Activated CD8-positive, alpha-beta memory T cell treated with anti-CD3 and anti-CD28 coated beads, Interleukin-2, amount 50 U/mL, for 4 hours (primary cell): ENCODE measurements at regions not wholly inside any gene's neighbourhood (a gene's known extent, or its start where the extent isn't known, plus 50 kb on each side); places are given as distances from the start of the nearest gene placed in this dataset.
"Not testable (repeated sequence)": the region's sequence is repeated elsewhere in the genome, so short reads cannot be mapped to it uniquely, and the experiment has no call there.

Source experiments
- DNase-seq: peaks from one replicate; pipeline ENCODE4 v3.0.0-alpha.2; 2020

- no peak for DNase-seq
Measured at GRCh38 chr10:44749151-44749550, 162.0 kb upstream of the TMEM72 start.

GRCh38 chr10:44752451-44753441 is 158.4 kb upstream of the TMEM72 start:
- DNase-seq = no peak

GRCh38 chr10:44754355-44754754 is 156.8 kb upstream of the TMEM72 start:
- not testable (repeated sequence) for DNase-seq

- DNase-seq = no peak
Measured at GRCh38 chr10:44755481-44755880, 155.7 kb upstream of the TMEM72 start.

- no peak for DNase-seq
Measured at GRCh38 chr10:44756216-44756615, 154.9 kb upstream of the TMEM72 start.

DNA sequence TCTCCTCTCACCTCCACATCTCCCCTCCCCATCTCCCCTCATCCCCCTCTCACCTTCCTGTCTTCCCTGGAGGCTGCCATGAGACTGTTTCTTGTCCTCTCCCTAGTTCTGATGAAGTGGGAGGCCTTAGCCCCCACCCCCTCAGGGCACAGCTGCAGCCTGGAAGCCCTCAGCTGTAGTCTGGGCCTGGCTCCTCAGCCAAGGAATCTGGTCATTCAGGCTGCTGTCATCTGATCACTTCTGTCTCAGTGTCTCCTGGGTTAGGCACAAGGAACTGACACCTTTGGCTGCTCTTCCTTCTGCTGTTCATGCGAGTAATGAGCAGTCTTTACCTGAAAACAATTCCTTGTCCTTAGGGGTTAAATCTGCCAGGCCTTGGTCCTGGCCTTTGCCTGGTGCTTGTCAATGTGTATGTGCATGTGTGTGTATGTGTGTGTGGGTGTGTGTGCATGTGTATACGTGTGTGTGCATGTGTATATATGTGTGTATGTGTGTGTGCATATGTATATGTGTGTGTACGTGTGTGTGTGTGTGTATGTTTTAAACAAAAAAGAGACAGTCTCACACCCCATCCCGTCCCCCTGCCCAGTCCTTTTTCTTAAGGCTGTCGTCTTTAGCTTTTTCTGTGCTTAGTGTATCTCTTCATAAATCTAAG is 153.5 kb upstream of the TMEM72 start:
- no peak for DNase-seq

GRCh38 chr10:44759122-44759521 is 152.0 kb upstream of the TMEM72 start:
- DNase-seq = no peak

DNA sequence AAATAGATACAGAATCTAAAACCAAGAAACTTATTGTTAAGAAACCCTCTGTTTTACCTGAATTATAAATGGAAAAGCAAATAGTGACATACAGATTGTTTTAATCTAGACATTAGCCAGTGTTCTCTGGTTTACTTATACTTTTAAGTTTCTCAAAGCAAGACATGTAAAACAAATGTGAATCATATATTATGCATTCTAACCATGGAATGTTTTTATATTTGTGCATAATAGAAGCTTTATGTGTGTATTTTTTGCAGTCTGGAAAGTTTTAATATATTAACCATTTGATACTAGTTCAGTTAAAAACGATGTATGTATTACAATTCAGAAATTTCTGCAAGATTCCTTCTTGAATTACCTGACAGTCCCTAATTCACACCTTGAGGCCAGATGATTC is 150.6 kb upstream of the TMEM72 start:
- no peak for DNase-seq

DNA sequence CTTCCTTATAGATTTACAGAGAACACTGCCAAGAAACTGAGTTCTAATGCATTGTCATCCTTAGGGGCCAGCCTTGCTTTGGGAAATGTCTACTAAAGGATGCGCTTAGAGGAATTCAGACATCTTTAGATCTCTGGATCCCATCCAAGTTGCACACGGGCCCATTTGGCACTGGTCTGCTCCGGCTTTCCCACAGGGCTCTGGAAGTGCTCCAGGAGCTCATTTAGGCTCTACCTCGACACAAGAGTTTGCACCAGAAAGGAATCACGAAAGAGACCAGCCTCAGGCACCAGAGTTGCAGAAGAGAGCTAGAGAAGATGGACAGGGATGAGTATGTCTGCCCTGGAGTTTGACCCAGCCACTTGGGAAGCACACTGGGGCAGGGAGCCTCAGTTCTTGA is 150.1 kb upstream of the TMEM72 start:
- no peak for DNase-seq

- DNase-seq = no peak
Measured at GRCh38 chr10:44763331-44763730, 147.8 kb upstream of the TMEM72 start.

GRCh38 chr10:44765299-44765698 is 145.8 kb upstream of the TMEM72 start:
- DNase-seq = no peak

- no peak for DNase-seq
Measured at GRCh38 chr10:44766631-44767030, 144.5 kb upstream of the TMEM72 start.

DNA sequence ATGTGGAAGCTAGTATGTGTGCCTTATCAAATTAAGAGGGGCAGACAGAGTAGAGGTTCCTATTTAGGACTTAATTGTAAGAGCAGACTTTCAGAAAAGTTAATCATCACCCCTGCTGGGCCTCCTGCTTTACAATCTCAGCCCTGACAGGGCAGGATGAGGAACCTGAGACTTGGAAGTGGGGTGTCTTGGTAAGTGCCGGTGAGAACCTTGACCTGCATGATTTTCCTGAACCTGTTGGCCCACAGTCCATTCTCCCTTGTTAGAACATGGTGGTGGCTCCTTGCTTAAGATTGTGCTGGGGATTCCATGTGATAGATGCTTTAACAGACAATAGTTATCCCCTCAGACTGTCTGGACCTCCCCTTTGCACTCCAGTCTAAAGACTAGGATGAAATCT is 141.7 kb upstream of the TMEM72 start:
- DNase-seq = no peak

GRCh38 chr10:44771233-44771995 is 139.7 kb upstream of the TMEM72 start:
- DNase-seq = no peak

GRCh38 chr10:44773565-44773964 is 137.6 kb upstream of the TMEM72 start:
- DNase-seq = no peak

DNA sequence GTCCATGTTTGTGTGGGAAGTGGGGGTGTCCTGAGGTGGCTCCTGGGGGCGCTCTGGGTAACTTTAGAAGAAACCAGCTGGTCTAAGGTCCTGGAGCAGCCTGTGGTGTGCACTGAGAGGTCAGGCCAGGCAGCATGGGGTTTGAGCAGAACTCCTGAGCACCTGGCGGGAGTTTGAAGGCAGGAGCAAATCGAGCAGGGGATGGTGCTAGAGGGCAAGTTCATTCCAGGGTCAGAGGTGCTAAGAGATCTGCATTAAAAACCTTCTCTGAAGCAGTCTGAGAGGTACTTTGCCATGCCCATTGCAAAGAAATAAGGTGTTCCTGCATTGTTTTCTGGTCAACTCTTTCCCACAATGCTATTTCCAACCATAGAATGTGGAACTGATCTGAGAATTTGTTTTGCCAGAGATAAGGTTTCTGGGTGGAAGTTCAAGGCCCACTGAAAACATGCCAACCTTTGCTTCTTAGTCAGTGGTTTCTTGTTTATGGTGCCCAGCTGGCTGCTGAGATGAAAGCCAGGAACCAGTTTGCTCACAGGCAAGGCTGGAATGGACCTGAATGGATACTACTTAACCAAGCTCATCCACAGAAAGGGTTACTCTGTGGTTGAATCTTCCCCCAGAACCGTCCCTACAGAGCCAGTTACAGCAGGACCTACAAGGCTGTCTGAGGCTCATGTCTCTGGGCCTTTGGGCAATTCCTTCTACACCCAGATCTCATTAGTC is 136.3 kb upstream of the TMEM72 start:
- DNase-seq = no peak

DNA sequence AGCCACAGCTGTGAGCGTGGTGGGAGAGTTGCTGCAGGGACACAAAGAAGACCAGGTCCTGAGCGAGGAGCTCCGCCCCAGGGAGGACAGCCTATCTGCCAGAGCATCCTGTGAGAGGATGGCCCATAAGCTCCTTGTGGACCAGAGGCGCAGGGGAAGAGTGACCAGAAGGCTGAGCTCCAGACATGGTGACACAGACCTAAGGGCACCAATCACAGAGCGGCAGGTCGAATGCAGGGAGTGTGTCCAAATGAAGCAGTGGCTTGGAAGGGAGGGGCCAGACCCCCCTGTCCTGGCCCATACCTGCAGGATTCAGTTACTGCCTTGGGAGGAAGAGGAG is 135.8 kb upstream of the TMEM72 start:
- DNase-seq = no peak

GRCh38 chr10:44776181-44776580 is 135.0 kb upstream of the TMEM72 start:
- DNase-seq = no peak

GRCh38 chr10:44779511-44779910 is 131.6 kb upstream of the TMEM72 start:
- DNase-seq = no peak

DNA sequence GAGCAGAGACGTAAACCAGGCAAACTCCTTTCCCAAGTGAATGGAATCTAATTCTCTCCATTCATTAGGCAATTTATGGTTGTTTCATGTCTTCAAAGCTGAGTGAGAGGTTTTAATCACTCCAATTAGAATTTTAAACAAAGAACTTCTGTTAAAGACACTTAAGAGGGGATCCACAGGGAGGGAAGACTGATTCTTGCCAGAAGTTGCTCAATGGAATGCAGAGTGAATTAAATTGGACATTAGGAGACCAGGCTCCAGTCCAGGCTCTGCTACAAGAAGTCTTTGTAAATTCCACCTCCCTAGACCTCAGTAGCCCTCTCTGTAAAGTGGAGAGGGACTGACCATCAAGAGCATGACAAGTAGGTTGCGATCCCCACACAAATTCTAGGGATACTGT is 130.7 kb upstream of the TMEM72 start:
- no peak for DNase-seq

GRCh38 chr10:44781131-44781530 is 130.0 kb upstream of the TMEM72 start:
- DNase-seq = no peak

GRCh38 chr10:44786286-44786850 is 124.8 kb upstream of the TMEM72 start:
- DNase-seq = no peak
